ENCODE measurements at regions not wholly inside any gene's neighbourhood (a gene's known extent, or its start where the extent isn't known, plus 50 kb on each side); places are given as distances from the start of the nearest gene placed in this dataset.

DNA sequence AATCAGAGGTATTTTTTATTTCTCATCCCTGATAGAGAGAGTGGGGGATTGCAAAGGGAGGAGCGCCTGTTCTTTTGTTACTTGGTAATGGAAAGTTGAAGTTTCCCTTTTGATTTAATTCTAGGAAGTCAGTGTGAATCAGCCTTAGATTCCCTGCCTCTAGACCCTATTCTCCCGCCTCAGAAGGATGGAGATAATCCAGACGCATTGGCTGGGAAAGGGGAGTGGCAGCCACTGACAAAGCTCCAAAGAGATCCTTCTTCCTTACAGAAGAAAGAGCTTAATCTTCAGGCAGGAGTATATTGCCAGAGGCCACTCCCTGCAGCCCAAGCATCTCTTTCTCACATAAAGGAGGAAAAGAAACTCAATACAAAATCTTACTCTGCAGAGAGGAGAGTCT lies 122.3 kb upstream of the GALNT17 start:
- Mint-ChIP-seq H3K27me3 (ENCODE audit: low read depth) (peaks cover 26% of the 10 kb centered on the region), H3K36me3 (ENCODE audit: low read depth) (peaks cover 2% of the 10 kb centered on the region), H3K4me1 (ENCODE audit: low read depth) (no peaks in the 10 kb centered on the region), H3K4me3 (ENCODE audit: unreplicated experiment) (no peak overlapping the region), H3K27ac (ENCODE audit: unreplicated experiment) (no peak overlapping the region), H3K9me3 (ENCODE audit: low read depth) (peaks cover 3% of the 10 kb centered on the region)
- DNase-seq (ENCODE audit: low spot score), result no peak
- TF ChIP-seq, protein P1, sequence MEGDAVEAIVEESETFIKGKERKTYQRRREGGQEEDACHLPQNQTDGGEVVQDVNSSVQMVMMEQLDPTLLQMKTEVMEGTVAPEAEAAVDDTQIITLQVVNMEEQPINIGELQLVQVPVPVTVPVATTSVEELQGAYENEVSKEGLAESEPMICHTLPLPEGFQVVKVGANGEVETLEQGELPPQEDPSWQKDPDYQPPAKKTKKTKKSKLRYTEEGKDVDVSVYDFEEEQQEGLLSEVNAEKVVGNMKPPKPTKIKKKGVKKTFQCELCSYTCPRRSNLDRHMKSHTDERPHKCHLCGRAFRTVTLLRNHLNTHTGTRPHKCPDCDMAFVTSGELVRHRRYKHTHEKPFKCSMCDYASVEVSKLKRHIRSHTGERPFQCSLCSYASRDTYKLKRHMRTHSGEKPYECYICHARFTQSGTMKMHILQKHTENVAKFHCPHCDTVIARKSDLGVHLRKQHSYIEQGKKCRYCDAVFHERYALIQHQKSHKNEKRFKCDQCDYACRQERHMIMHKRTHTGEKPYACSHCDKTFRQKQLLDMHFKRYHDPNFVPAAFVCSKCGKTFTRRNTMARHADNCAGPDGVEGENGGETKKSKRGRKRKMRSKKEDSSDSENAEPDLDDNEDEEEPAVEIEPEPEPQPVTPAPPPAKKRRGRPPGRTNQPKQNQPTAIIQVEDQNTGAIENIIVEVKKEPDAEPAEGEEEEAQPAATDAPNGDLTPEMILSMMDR (IDR thresholded peaks at IDR 0.05), result no peak

DNA sequence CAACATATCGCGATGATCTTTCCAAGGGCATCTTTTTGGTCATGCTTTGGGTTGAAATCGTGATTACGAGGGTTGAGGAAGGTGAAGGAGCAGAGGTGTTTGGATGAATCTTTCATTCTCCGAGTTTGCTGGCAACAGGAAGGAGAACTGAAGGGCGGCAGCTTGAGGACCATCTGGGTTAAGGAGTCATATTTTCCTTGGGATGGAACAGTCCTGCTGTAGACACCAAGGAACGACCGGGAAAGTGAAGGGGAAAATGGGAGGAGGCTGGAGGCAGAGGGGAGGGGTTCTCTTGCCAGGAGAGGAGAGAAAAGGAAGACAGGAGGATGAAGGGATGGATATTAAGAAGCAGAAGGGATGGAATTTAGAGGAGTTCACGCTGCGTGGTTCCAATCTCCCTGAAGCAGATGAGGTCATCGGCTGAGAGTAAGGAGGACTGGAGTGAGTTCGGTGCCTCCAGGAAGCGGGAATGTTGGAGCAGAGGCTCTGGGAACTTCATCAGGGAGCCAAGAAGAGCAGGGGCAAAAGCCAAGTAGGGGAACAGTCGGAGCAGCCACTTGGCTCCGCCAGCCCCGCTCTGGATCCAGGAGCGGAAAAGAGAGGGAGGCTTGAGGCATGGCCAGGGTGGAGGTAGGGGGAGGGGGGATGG lies 116.6 kb upstream of the GALNT17 start:
- DNase-seq (ENCODE audit: low spot score), result no peak
- Mint-ChIP-seq H3K4me1 (ENCODE audit: low read depth) (no peaks in the 10 kb centered on the region), H3K27ac (ENCODE audit: unreplicated experiment) (no peak overlapping the region), H3K9me3 (ENCODE audit: low read depth) (no peaks in the 10 kb centered on the region), H3K36me3 (ENCODE audit: low read depth) (no peaks in the 10 kb centered on the region), H3K27me3 (ENCODE audit: low read depth) (peaks cover 12% of the 10 kb centered on the region), H3K4me3 (ENCODE audit: unreplicated experiment) (no peak overlapping the region)
- TF ChIP-seq, protein P1 (IDR thresholded peaks at IDR 0.05), result no peak

DNA sequence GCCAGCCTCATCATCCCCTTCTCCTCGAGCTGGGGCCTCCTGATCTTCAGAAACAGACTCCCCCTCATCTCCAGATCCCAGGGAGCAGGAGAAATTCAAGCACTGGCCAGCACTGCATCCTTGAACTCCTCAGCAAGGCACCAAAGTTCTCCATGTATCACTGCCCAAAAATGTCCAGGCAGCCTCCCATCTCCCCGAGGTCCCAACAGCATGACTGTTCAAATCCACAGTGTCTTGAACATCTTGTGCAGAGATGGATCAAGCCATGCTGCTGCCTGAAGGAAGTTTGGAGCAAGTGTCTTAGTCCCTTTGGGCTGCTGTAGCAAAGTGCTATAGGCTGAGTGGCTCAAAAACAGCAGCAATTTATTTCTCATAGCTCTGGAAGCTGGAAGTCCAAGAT lies 115.5 kb upstream of the GALNT17 start:
- no peak for DNase-seq (ENCODE audit: low spot score)
- Mint-ChIP-seq H3K27ac (ENCODE audit: unreplicated experiment) (no peak overlapping the region), H3K36me3 (ENCODE audit: low read depth) (no peaks in the 10 kb centered on the region), H3K4me1 (ENCODE audit: low read depth) (no peaks in the 10 kb centered on the region), H3K4me3 (ENCODE audit: unreplicated experiment) (no peak overlapping the region), H3K27me3 (ENCODE audit: low read depth) (peaks cover 11% of the 10 kb centered on the region), H3K9me3 (ENCODE audit: low read depth) (no peaks in the 10 kb centered on the region)
- TF ChIP-seq, protein P1 (IDR thresholded peaks at IDR 0.05), result no peak

DNA sequence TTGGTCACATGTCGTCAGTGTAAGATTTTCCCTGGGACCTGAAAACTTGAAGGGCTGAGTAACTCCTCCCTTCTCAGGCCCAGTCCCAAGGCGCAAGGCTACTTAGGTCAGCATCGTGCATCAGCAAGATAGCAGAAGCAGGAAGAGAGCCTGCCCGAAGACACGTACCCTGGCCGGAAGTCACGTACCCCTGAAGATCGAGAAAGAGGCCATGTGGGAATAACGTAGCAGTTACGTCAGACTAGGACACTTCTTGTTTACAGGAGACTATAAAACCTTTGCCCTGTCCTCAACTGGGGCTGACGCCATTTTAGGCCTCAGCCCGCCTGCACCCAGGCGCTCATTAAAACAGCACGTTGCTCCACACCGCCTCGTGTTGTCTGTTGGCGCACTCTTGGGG lies 114.3 kb upstream of the GALNT17 start:
- TF ChIP-seq, protein P1 (IDR thresholded peaks at IDR 0.05), result no peak

DNA sequence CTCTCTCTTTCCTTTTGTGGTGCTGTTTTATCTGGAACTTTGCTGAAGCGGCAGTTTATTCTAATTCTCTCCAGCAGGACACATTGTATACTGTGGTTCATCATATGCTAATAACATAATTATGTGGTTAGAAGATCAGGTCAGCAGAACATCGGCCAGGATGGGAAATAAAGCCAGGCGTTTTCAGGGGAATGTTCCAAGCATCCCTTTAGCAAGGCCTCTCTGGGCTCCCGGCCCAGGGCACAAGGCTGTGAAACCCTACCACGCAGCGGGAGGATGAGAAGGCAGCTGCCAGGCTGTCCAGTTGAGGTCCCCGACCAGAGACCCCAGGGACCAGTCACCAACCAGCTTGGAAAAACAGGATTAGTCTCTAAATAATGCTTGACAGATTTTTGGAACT lies 112.2 kb upstream of the GALNT17 start:
- Mint-ChIP-seq H3K27ac (ENCODE audit: unreplicated experiment) (no peak overlapping the region), H3K9me3 (ENCODE audit: low read depth) (no peaks in the 10 kb centered on the region), H3K4me1 (ENCODE audit: low read depth) (no peaks in the 10 kb centered on the region), H3K27me3 (ENCODE audit: low read depth) (peaks cover 7% of the 10 kb centered on the region), H3K36me3 (ENCODE audit: low read depth) (no peaks in the 10 kb centered on the region), H3K4me3 (ENCODE audit: unreplicated experiment) (no peak overlapping the region)
- DNase-seq (ENCODE audit: low spot score), result no peak
- TF ChIP-seq, protein P1 (IDR thresholded peaks at IDR 0.05), result no peak

More for the DNA sequence above, 114.3 kb upstream of the GALNT17 start:
- DNase-seq (ENCODE audit: low spot score), result no peak
- Mint-ChIP-seq H3K36me3 (ENCODE audit: low read depth) (no peaks in the 10 kb centered on the region), H3K4me1 (ENCODE audit: low read depth) (no peaks in the 10 kb centered on the region), H3K4me3 (ENCODE audit: unreplicated experiment) (no peak overlapping the region), H3K9me3 (ENCODE audit: low read depth) (no peaks in the 10 kb centered on the region), H3K27me3 (ENCODE audit: low read depth) (peaks cover 11% of the 10 kb centered on the region), H3K27ac (ENCODE audit: unreplicated experiment) (no peak overlapping the region)
